Panc1 (cell line): ENCODE measurements at regions not wholly inside any gene's neighbourhood (a gene's known extent, or its start where the extent isn't known, plus 50 kb on each side); places are given as distances from the start of the nearest gene placed in this dataset.

ENCODE experiments used
- ATAC-seq: fragments of 200-7000 bp; cut with Tn5 transposase; 2 replicates; pipeline ENCODE4 v1.9.1; 2020; ENCODE audit warnings: mild to moderate bottlenecking, moderate library complexity
- BruUV-seq: library from RNA; stranded (reverse); fragments of 400-500 nt; replicated peaks from 2 replicates; lab custom pipeline; 2021; lab: Mats Ljungman, UMichigan
- CTCF ChIA-PET: fragments of 300-600 bp; sonication (Branson Sonifier 250); formaldehyde crosslinking; loops from one replicate; lab custom pipeline; 2022; ENCODE audit warnings: antibody characterized with exemption; lab: Charles Lee
- POLR2A ChIA-PET: fragments of 300-600 bp; sonication (Branson Sonifier 250); formaldehyde crosslinking; loops from one replicate; lab custom pipeline; 2022; ENCODE audit warnings: antibody characterized with exemption; lab: Charles Lee
- DNase-seq: peaks from one replicate; pipeline ENCODE4 v3.0.0-alpha.2; 2010; ENCODE audit warnings: low read depth, low spot score
- H3K27ac ChIP-seq: 2 replicates; pipeline ENCODE4 v1.5.1; 2011; ENCODE audit warnings: mild to moderate bottlenecking, low read length, inconsistent platforms
- H3K27me3 ChIP-seq: fragments of 200-500 bp; sonication (Bioruptor generic); 2 replicates; pipeline ENCODE4 v1.6.0; 2014; ENCODE audit warnings: low read length, inconsistent platforms; ENCODE audit not compliant: control insufficient read depth, insufficient read depth
- H3K36me3 ChIP-seq: fragments of 200-500 bp; sonication (Bioruptor generic); 2 replicates; pipeline ENCODE4 v1.5.1; 2014; ENCODE audit warnings: inconsistent platforms, mild to moderate bottlenecking, low read length, moderate library complexity; ENCODE audit not compliant: control insufficient read depth, insufficient read depth
- H3K4me1 ChIP-seq: 2 replicates; pipeline ENCODE4 v1.5.1; 2011; ENCODE audit warnings: inconsistent platforms, mild to moderate bottlenecking, low read length, moderate library complexity; ENCODE audit not compliant: control insufficient read depth, insufficient read depth
- H3K4me3 ChIP-seq, 2 experiments: 2 replicates each; pipeline ENCODE4 v1.5.1; 2011 to 2012; ENCODE audit warnings: low read depth in 2 of 2, low read length in 2 of 2, mild to moderate bottlenecking in 2 of 2, inconsistent platforms in 1 of 2, moderate library complexity in 1 of 2
- H3K9me3 ChIP-seq: fragments of 200-500 bp; sonication (Bioruptor generic); 2 replicates; pipeline ENCODE4 v1.5.1; 2014; ENCODE audit warnings: low read depth, mild to moderate bottlenecking, inconsistent platforms, low read length, moderate library complexity; ENCODE audit not compliant: control insufficient read depth, insufficient read depth
- CTCF ChIP-seq: fragments of 450-650 bp; IDR thresholded peaks from 2 replicates; pipeline ENCODE4 v1.5.1; 2017; ENCODE audit warnings: mild to moderate bottlenecking
- POLR2AphosphoS5 ChIP-seq: IDR thresholded peaks from 2 replicates; pipeline ENCODE4 v1.6.1; 2012; ENCODE audit warnings: mild to moderate bottlenecking, low read depth, low read length, moderate library complexity
- SIN3A ChIP-seq: IDR thresholded peaks from 2 replicates; pipeline ENCODE4 v1.6.1; 2012; ENCODE audit warnings: low read depth, mild to moderate bottlenecking, low read length, moderate library complexity, borderline replicate concordance; ENCODE audit not compliant: insufficient read depth
- TCF7L2 ChIP-seq: IDR thresholded peaks from 2 replicates; pipeline ENCODE4 v1.6.1; 2011; ENCODE audit warnings: mild to moderate bottlenecking, low read depth, low read length, inconsistent platforms
- in situ Hi-C: cut with HindIII; loops from 2 replicates; pipeline ENCODE4 v1.10.0; 2016; ENCODE audit warnings: low sequenced_read_pairs, low pct_unique_long_range_greater_than_20kb
- intact Hi-C: fragments of 100-400 bp; cut with micrococcal nuclease; formaldehyde crosslinking; loops from one replicate; pipeline ENCODE4 v1.10.0; 2022; ENCODE audit not compliant: unreplicated experiment
- TF ChIP-seq, protein P1 (sequence below), 2 experiments: IDR thresholded peaks; 2 replicates each; pipeline ENCODE4 v1.6.1; 2011 to 2012; ENCODE audit warnings: low read depth in 2 of 2, control low read depth in 1 of 2, low read length in 1 of 2, mild to moderate bottlenecking in 1 of 2, moderate library complexity in 1 of 2; ENCODE audit not compliant: insufficient read depth in 1 of 2

DNA sequence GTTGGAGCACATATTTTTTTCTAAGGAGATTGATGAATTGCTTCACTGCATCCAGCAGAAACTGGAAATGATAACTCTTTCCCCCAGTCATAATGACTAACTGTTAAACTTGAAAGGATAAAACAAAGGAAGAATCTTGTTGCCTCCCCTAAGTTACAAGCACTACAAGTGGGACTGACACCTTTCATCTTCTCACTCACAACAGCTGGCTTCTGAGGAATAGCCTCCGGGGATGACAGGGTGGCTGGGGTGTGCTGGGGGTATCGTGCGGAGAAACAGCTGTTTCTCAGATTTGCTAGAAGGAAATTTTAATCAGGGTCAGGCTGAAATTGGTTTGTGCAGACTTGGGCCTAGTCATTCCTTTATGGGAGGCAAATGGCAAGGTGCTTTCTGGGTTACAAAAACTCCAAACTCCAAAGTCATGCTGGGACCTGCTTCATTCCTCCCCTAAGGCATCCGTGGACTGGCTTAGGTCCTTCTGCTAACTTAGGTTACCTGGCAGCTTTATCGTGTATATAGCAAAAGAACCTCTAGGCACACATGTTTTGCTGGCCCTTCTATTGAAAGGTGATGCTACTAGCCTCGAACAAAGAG lies 557.2 kb downstream of the TOX3 start:
- no peak overlapping the region for H3K27ac ChIP-seq
- DNase-seq (no peak), ATAC-seq (no peak)
- TF ChIP-seq, protein P1, sequence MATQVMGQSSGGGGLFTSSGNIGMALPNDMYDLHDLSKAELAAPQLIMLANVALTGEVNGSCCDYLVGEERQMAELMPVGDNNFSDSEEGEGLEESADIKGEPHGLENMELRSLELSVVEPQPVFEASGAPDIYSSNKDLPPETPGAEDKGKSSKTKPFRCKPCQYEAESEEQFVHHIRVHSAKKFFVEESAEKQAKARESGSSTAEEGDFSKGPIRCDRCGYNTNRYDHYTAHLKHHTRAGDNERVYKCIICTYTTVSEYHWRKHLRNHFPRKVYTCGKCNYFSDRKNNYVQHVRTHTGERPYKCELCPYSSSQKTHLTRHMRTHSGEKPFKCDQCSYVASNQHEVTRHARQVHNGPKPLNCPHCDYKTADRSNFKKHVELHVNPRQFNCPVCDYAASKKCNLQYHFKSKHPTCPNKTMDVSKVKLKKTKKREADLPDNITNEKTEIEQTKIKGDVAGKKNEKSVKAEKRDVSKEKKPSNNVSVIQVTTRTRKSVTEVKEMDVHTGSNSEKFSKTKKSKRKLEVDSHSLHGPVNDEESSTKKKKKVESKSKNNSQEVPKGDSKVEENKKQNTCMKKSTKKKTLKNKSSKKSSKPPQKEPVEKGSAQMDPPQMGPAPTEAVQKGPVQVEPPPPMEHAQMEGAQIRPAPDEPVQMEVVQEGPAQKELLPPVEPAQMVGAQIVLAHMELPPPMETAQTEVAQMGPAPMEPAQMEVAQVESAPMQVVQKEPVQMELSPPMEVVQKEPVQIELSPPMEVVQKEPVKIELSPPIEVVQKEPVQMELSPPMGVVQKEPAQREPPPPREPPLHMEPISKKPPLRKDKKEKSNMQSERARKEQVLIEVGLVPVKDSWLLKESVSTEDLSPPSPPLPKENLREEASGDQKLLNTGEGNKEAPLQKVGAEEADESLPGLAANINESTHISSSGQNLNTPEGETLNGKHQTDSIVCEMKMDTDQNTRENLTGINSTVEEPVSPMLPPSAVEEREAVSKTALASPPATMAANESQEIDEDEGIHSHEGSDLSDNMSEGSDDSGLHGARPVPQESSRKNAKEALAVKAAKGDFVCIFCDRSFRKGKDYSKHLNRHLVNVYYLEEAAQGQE (IDR thresholded peaks at IDR 0.05; ENCODE audit: insufficient read depth in 1 of 2, low read depth in 2 of 2, low read length in 1 of 2), result no peak
- no peak for TF ChIP-seq TCF7L2
- TF ChIP-seq POLR2AphosphoS5, result no peak
- no peak for TF ChIP-seq CTCF
- TF ChIP-seq SIN3A, result no peak
- no peaks in the 10 kb centered on the region for H3K36me3 ChIP-seq
- no peak overlapping the region for H3K4me3 ChIP-seq
- CTCF ChIA-PET, result no interaction called here
- no peaks in the 10 kb centered on the region for H3K4me1 ChIP-seq
- no peaks in the 10 kb centered on the region for H3K27me3 ChIP-seq
- BruUV-seq, result no TSS peak
- POLR2A ChIA-PET, result no interaction called here
- intact Hi-C loops, result no loop called here
- H3K9me3 ChIP-seq, result no peaks in the 10 kb centered on the region
- in situ Hi-C loops, result no loop called here

DNA sequence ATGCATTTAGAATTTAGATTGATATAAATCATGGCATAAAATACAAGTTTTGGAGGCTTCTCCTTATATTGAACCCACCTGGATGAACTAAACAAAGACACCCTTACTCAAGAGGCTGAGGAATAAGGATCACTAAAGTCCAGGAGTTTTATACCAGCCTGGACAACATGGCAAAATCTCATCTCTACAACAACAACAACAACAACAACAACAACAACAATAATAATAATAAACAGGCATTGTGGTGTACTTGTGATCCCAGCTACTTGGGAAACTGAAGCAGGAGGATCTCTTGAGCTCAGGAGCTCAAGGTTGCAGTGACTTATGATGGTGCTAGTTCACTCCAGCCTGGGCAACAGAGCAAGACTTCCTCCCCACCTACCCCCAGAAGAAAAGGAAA lies 558.0 kb downstream of the TOX3 start:
- TF ChIP-seq CTCF (no peak), SIN3A (no peak), TCF7L2 (no peak), POLR2AphosphoS5 (no peak)
- TF ChIP-seq, protein P1 (IDR thresholded peaks at IDR 0.05; ENCODE audit: insufficient read depth in 1 of 2, low read depth in 2 of 2, low read length in 1 of 2), result no peak
- no TSS peak for BruUV-seq
- Histone ChIP-seq H3K4me1 (no peaks in the 10 kb centered on the region), H3K36me3 (no peaks in the 10 kb centered on the region), H3K4me3 (no peak overlapping the region), H3K27me3 (no peaks in the 10 kb centered on the region), H3K9me3 (no peaks in the 10 kb centered on the region), H3K27ac (no peak overlapping the region)
- no peak for ATAC-seq
- ChIA-PET CTCF (no interaction called here), POLR2A (no interaction called here)
- no peak for DNase-seq
- intact Hi-C loops, result no loop called here
- in situ Hi-C loops, result no loop called here
